HG03039 (cell line): ENCODE measurements at regions not wholly inside any gene's neighbourhood (a gene's known extent, or its start where the extent isn't known, plus 50 kb on each side); places are given as distances from the start of the nearest gene placed in this dataset.
"Not testable (repeated sequence)": the region's sequence is repeated elsewhere in the genome, so short reads cannot be mapped to it uniquely, and the experiment has no call there.

ENCODE experiments used
- ATAC-seq: cut with Tn5 transposase; IDR thresholded peaks from one replicate; pipeline ENCODE4 v1.9.1; 2021; ENCODE audit warnings: mild to moderate bottlenecking, moderate library complexity; ENCODE audit not compliant: unreplicated experiment

DNA sequence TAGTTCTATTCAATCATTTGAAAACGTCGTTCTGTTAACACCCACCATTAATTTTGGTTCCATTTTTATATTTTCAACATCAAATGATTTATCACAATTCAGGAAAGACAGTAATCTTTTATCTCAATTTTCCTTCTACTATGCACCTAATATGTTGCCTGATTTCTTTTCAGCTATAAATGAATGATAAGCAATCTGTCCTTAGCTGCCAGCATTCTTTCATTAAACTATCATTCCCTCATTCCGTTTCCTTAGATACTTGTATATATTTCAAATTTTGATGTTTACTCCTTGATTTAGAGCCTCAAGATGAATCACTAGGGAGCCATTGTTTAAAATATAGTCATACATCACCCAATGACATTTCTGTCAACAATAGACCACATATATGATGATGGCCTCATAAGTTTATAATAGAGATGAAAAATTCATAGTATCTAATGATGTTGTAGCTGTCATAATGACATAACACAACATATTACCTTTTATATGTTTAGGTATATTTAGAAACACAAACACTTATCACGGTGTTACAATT, 661.7 kb downstream of the IPMK start:
- no peak for ATAC-seq

DNA sequence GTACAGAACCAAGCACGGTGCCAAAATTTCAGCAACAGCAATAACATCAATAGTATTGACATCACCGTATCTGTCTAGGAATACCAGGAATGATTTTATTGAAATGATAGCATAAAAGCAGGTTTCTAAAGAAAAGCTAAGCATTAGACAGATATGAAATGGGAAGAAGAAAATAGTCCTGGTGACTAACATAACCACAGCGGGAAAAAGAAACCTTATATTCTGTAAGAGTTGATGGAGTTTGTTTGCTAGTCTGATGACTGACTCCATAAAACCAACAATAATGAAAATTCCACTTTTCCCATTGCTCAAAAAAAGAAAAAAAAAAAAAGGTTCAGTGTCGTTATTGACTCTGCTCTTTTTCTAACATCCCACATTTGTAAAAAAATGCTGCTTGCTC, 668.3 kb downstream of the IPMK start:
- no peak for ATAC-seq

DNA sequence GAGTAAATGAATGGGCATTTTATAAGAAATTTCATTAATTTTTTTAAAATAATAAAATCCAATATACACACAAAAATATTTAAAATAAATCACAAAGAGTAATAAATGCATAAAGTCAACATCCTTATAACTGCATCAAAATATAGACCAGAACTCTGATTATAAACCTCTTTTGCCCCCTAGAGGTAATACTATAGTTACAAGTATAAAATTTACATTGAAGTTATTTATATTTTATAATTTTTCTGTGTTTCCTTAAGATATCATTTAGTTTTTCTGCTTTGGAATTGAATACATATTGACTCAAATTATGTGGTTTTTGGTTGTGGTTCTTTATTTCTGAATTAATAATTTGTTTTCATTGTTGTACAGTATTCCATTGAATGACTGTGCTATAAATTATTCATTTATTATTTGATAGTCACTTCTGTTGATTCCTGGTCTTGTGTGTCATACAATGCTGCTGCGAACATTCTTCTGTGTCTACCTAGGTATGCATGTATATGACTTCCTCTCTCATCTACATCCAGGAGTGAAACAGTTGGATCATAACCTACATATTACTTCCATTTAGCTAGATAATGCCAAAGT, 673.6 kb downstream of the IPMK start:
- no peak for ATAC-seq

DNA sequence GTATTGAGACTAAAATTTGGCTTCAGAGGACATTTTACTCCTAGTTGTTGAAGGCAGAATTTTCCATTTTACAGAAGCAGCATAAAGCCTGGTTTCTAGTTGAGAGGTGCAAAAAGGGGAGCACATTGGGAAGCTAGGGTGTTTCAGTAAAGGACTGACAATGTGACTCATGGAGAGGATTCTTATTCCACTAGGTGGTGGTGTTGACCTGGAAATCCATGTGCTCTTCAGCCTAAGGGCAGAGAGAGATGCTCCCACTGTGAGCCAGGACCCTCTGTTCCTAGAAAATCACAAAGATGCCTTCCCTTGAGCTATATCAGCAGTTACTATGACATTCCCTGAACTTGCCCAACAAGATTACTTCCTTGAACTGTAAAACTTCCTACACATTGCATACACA, 687.8 kb downstream of the IPMK start:
- no peak for ATAC-seq

DNA sequence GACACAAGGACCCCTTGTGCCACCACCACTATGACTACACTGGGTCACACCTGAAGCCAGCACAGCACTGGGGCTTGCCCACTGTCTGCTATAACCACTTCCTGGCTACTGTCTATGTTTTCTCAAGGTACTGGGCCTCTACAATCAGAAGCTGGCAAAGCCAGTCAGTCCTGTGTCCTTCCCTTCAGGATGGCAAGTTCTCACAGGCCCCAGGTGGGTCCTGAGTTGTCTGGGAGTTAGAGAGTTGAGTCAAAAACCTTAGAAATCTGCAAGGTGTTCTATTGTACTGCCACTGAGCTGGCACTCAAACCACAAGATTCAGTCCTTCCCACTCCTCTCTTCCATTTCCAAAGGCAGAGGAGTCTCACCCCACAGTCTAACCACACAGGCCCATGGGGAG, 705.5 kb downstream of the IPMK start:
- no peak for ATAC-seq

DNA sequence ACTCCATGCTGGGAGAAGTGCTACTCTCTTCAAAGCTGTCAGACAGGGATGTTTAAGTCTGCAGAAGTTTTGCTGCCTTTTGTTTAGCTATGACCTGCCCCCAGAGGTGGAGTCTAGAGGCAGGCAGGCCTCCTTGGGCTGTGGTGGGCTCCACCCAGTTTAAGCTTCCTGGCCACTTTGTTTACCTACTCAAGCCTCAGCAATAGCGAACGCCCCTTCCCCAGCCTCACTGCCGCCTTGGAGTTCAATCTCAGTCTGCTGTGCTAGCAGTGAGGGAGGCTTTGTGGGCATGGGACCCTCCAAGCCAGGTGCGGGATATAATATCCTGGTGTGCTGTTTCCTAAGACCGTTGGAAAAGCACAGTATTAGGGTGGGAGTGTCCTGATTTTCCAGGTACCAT, 715.9 kb downstream of the IPMK start:
- ATAC-seq: not testable (repeated sequence)

DNA sequence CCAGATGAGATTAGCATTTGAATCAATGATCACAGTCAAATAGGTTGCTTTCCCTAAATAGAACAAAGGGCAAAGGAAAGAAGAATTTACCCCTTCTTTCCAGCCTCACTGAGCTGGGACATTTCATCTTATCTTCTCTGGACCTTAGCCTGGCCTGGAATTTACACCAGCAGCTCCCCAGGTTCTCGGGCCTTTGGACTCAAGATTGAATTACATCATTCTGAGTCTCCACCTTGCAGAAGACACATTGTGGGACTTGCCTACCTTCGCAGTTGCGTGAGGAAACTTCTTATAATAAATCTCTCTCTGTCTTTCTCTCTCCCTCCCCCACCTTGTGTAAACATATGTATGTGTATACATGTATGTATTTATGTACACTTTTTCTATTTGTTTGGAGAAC, 732.4 kb downstream of the IPMK start:
- no peak for ATAC-seq

DNA sequence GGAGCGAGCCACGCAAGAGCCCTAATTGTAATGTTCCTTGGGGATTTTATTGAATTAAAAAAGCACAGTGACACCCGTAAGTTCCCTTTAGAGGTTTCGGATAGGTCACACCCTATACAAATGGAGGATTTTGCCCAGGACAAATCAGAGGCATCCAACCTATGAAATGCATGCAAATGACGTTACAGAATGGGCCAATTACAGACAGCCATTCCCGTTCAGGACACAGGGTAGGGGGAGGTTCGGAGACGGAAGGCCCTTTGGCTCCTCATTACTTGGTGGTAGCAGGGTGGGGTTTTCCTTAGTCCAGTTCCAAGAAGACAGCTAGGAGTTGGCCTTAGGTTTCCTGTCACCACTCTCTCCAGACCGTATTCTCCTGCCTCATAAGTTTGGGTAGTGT, 754.1 kb downstream of the IPMK start:
- ATAC-seq: no peak

DNA sequence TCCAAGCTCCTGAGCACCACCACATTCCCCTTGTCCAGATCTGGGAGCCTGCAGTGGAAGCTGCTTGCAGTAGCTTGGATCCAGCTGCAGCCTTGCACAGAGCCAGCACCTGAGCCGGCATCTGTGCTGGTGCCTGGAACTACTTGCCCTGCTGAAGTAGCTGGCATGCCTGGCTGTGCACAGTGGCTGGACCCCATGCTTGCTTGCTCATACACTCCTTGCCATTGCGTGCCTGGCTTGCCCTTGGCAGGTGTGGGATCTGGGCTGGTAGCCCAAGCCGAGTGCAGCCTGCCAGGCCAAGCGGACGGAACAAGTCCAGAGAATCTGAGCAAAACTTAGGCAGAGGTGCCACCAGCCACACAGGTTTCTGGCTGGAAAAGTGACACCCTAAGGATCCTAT, 759.9 kb downstream of the IPMK start:
- no peak for ATAC-seq

DNA sequence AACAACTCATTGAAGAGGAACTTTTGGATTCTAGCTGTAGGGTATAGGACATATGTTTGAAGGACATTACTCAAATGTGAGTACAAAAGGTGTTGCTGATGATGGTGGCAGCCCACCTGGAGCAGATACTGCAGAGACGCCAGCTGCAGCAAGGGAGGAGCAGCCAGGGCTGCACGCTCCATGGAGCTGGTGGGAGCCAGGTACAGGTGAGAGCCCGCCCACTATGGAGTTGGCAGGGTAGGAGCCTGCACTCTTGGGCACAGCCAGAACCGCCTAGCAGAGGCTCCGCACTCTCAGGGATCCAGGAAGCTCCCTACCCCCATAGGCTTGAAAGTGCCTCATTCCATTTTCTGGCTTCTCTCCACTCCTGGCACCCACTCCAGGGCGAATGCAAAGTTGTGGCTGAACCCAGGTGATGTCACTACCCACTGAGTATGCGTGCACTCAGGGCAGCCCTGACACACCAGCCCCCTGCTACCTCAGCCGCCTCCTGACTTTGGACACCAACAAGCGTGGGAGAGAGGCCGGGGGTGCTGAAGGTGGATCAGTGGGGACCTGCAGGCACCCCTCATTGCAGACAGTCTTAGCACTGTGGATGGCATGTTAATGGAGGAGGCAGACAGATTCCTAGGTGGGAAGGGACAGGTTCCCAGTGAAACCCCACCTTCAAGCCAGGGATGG, 761.1 kb downstream of the IPMK start:
- no peak for ATAC-seq

DNA sequence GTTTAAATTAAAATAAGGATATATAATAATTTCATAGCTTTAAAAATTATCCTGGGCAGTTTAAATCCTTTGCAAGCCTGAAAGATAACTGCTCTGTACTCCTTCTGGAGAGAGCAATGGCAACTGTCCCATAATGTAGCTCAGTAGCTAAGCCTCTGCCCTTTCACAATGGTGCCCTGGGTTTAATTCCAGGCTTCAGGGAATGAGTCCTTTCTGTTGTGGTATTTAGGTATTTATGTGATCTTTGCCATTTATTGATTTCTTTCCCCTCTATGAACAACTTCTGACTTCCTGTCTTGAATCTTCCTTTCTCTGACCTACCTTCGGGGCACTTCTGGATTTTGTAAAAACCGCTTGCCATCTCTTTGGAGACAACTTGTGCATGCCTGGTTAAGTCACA, 773.2 kb downstream of the IPMK start:
- ATAC-seq: no peak

DNA sequence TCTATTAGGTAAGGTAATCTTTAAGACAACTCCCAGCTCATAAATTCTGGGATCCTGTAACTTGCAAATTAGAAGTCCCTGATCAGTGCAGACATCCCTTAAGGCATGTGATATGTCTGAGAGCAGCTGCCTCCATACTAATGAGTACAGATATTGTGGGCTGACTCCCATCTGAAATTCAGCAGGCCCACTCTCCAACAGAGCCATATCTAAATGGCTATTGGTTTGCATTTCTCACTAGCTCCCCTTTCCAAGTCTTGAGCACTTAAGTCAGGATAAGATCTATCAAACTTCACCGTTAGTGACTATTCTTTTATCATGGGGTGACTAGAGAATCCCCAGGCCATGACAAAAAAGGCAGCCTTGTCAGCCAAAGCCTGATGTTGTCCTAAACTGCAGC, 785.4 kb downstream of the IPMK start:
- no peak for ATAC-seq

DNA sequence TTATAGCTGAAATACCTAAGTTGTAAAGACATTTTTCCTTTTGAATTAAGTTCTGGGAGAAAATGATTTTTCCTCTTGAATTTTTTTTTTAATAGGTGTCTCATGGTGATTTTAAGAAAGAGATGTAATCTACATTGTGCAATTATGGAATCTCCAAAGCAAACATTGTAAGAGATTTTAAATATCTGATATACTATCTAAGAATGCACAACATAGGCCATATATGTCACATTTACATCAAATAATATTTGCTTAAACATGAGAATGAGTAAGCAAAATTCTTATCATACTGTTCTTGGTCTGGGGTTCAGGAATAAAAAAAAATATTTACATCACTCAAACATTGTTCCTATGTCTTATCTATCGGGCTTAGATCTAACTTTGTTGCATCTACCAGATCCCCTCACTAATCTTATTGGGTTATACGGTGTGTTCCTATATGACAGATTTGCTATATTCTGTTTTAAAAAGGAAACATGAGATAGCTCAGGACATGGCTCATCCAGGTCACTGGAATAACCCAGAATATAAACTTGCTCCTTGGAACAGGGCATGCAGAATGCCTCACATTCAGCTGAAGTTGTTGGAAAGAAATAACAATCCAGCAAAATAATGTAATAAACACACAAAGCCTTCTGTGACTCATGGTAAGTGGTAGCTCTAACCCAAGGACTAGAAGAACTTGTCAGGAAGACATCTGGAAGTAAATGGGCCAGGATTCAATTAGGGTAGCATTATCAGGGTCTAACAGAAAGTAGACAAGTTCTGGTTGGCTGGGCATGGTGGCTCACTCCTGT, 794.7 kb downstream of the IPMK start:
- no peak for ATAC-seq

DNA sequence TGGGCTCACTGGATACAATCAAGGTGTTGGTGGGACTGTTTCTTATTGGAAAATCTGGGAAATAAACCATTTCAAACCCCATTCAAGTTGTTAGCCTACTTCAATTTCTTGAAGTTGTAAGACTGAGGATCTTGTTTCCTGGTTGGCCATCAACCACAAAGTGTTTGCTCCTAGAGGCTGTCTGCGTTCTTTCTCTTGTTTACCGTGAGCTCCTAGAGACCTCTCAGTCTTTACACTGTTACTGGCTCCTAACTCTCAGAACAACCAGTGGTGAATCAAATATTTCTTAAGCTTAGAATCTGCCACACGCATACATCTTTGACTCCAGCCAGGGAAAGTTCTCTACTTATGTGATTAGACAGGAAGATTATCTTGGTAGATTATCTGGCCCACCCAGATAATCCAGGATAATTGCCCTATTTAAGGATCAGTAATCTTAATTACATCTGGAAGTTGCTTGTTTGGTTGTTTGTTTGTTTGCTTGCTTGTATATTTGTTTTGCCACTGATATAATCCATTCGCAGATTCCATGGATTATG, 798.7 kb downstream of the IPMK start:
- no peak for ATAC-seq

DNA sequence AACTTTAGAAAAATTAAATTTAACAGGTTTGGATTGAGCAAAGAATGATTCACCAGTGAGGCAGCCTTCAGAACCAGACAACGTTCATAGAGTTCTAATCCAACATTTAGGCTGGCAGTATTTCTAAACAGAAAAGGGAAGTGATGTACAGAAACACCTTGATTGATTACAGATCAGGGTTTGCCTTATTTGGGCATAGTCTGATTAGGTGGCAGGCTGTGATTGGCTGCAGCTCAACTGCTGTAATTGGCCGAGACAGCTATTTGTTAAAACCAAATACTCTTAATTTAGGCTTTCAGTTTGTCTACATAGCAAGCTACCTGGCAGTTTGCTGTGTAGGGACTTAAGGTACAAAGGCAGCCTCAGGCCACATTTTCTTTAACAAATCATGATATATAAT, 802.5 kb downstream of the IPMK start:
- no peak for ATAC-seq

DNA sequence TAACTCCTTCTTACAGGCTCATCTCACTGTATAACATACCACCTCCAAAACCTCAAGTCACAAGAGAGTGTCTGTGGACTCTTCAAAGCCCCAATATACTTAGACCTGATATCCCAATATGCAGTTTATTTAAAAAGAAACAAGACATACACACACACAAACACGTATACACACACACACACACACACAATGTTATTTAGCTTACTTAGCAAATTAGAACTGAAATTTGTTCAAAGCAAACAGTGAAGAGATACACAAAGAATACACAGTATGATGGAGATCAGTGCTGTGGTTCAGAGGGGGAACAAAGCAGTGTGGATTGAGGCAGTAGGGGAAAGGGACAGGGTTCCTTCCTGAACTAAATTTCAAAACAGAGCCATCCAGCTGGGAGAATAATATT, 807.2 kb downstream of the IPMK start:
- no peak for ATAC-seq

DNA sequence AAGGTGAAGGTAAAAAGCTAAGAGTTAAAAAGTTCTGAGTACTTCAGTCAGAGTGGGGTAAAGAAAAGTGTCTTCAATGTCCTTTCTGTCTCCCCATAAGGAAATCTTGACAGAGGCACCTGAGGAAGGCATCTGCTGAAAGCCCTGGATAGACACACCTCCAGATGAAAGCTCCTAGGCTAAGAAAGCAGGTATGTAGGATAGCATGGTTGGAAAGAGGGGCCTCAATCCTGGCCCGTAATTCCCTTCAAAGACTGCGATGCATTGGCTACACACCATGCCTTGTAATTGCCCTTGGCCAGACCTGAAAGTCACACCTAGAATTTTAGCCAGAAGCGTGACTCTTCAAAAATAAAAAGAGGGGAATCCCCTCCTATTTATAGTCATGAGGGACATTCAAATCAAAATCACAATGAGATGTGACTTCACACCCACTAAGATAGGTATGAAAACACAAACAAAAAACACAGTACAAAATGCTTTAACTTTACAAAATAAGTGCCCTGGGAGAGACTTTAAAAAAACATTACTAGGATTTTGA, 809.7 kb downstream of the IPMK start:
- no peak for ATAC-seq

DNA sequence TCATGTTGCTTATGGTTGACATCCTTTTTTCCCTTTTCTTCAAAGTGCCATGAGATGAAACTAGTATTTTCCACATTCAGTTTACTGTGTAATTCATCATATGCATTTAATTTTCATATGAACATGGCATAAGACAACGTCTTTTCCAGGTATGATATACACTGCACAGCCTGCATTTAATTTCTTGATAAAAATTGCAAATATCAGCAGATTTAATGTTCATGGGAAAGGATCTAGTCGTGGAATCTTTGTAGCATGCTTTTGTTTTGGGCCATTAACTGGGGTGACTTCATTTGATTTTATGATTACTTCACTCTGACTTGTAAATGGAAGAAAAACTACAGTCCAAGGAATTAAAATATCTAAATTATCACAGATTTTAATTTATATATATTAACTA, 837.3 kb downstream of the IPMK start:
- no peak for ATAC-seq

DNA sequence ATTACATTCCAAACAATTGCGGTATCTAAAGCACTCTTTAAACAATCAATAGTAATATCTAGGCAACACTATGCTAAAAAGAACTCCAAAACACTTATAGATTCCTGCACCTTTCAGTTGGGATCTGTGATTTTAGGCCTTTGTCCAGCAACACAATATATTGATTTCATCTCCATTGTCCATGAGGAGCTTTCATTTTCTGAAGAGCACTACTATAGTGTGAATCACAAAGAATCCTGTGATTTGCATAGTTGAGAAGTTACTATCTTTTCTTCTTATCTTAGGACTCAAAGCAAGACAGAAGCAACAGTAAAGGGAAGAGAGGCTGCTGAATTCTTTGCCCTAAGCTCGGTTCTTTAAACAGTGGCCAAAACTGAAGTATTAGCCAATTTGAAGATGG, 846.8 kb downstream of the IPMK start:
- ATAC-seq: no peak

DNA sequence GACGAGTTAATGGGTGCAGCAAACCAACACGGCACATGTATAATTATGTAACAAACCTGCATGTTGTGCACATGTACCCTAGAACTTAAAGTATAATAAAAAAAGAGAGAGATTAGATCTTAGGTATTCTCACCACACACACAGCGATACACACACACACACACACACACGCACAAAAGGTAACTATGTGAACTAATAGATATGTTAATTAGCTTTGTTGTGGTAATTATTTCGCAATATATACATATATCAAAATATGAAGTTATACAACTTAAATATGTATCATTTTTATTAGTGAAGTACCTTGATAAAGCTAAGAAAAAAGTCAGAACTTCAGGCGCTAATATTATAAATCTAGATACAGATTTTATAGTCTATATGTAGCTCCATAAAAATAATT, 849.2 kb downstream of the IPMK start:
- no peak for ATAC-seq

DNA sequence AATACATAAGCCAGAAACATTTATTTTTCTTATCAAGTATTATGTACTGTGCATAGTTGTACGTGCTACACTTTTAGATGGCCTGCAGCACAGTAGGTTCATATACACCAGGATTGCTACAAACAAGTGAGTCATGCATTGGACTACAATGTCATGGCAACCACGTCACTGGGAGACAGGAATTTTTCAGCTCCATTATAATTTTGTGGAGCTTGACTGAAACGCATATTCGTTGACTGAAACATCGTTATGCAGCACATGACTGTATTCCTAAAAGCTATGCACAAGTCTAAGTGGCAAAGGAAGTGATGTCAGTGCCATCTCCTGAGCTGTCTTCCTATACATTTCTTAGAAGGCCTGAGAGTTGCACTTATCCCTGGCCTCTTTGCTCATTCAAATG, 871.8 kb downstream of the IPMK start:
- no peak for ATAC-seq

DNA sequence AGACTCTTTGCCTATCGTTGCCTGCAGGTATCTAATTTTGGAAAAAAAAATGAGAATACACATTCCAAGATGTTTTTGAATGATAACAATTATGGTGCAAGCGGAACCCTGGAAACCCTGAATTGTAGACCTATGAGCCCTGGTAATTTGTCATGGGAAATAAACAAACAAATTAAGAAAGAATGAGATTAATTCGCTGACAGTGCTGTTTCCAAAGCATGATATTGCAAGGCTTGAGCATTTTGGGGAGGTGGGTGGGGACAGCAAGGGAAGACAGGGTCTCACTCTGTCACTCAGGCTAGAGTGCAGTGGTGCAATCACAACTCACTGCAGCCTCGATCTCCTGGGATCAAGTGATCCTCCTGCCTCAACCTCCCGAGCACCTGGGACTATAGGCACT, 900.3 kb downstream of the IPMK start:
- ATAC-seq: no peak
